SK-N-SH treated with all-trans-retinoic acid at 6 μM for 48 hours (cell line): ENCODE measurements at regions not wholly inside any gene's neighbourhood (a gene's known extent, or its start where the extent isn't known, plus 50 kb on each side); places are given as distances from the start of the nearest gene placed in this dataset.

Experiments used
- ATAC-seq: fragments of 200-7000 bp; cut with Tn5 transposase; 3 replicates; pipeline ENCODE4 v1.9.1; 2020; ENCODE audit warnings: mild to moderate bottlenecking, moderate library complexity
- ARNTL ChIP-seq: fragments of 450-650 bp; formaldehyde crosslinking; IDR thresholded peaks from 2 replicates; pipeline ENCODE4 v1.5.0; 2020; ENCODE audit warnings: low read depth, mild to moderate bottlenecking, moderate library complexity, borderline replicate concordance
- BACH2 ChIP-seq: fragments of 250-450 bp; sonication (Bioruptor Pico); IDR thresholded peaks from 2 replicates; pipeline ENCODE4 v1.9.0; 2021; ENCODE audit warnings: mild to moderate bottlenecking, borderline replicate concordance
- CSDC2 ChIP-seq: fragments of 250-450 bp; sonication (Bioruptor Pico); IDR thresholded peaks from 2 replicates; pipeline ENCODE4 v1.5.0; 2020; ENCODE audit warnings: mild to moderate bottlenecking, moderate library complexity
- ESRRG ChIP-seq: fragments of 250-450 bp; sonication (Bioruptor Pico); IDR thresholded peaks from 2 replicates; pipeline ENCODE4 v1.6.1; 2021; ENCODE audit warnings: mild to moderate bottlenecking
- GLIS3 ChIP-seq: fragments of 250-450 bp; sonication (Bioruptor Pico); IDR thresholded peaks from 2 replicates; pipeline ENCODE4 v1.5.0; 2020; ENCODE audit warnings: mild to moderate bottlenecking, moderate library complexity
- ISL1 ChIP-seq: fragments of 250-450 bp; sonication (Bioruptor Pico); IDR thresholded peaks from 2 replicates; pipeline ENCODE4 v2.1.2; 2022; ENCODE audit warnings: mild to moderate bottlenecking, moderate library complexity
- OSR1 ChIP-seq: fragments of 250-450 bp; sonication (Bioruptor Pico); IDR thresholded peaks from 2 replicates; pipeline ENCODE4 v1.8.0; 2022; ENCODE audit warnings: moderate library complexity, mild to moderate bottlenecking, inconsistent platforms
- PPARA ChIP-seq: fragments of 250-450 bp; sonication (Bioruptor Pico); IDR thresholded peaks from 2 replicates; pipeline ENCODE4 v1.5.0; 2020; ENCODE audit warnings: mild to moderate bottlenecking, borderline replicate concordance
- RARB ChIP-seq: fragments of 250-450 bp; sonication (Bioruptor Pico); IDR thresholded peaks from 2 replicates; pipeline ENCODE4 v1.8.0; 2021; ENCODE audit warnings: mild to moderate bottlenecking, moderate library complexity
- SNAI2 ChIP-seq: fragments of 250-450 bp; sonication (Bioruptor Pico); IDR thresholded peaks from 2 replicates; pipeline ENCODE4 v1.5.0; 2020; ENCODE audit warnings: mild to moderate bottlenecking, moderate library complexity
- TCF4 ChIP-seq: fragments of 250-450 bp; sonication (Bioruptor Pico); IDR thresholded peaks from 2 replicates; pipeline ENCODE4 v1.8.0; 2021; ENCODE audit warnings: mild to moderate bottlenecking, moderate library complexity, borderline replicate concordance
- TOX ChIP-seq: fragments of 250-450 bp; sonication (Bioruptor Pico); IDR thresholded peaks from 2 replicates; pipeline ENCODE4 v1.8.0; 2021; ENCODE audit warnings: mild to moderate bottlenecking, moderate library complexity, borderline replicate concordance
- ZFP3 ChIP-seq: fragments of 250-450 bp; sonication (Bioruptor Pico); IDR thresholded peaks from 2 replicates; pipeline ENCODE4 v1.5.0; 2020; ENCODE audit warnings: mild to moderate bottlenecking, moderate library complexity
- ZFP30 ChIP-seq: fragments of 450-650 bp; formaldehyde crosslinking; IDR thresholded peaks from 2 replicates; pipeline ENCODE4 v1.5.0; 2022; ENCODE audit warnings: mild to moderate bottlenecking, moderate library complexity
- ZNF565 ChIP-seq: fragments of 450-650 bp; formaldehyde crosslinking; conservative IDR thresholded peaks from 2 replicates; pipeline ENCODE4 v1.5.0; 2020; ENCODE audit warnings: low read depth, mild to moderate bottlenecking, moderate library complexity
- ZNF8 ChIP-seq: fragments of 450-650 bp; formaldehyde crosslinking; IDR thresholded peaks from 2 replicates; pipeline ENCODE4 v1.5.0; 2020; ENCODE audit warnings: mild to moderate bottlenecking, moderate library complexity
- TF ChIP-seq, protein P1 (sequence below): fragments of 250-450 bp; sonication (Bioruptor Pico); IDR thresholded peaks from 2 replicates; pipeline ENCODE4 v1.5.1; 2021; ENCODE audit warnings: mild to moderate bottlenecking, moderate library complexity
- TF ChIP-seq, protein P2 (sequence below): fragments of 250-450 bp; sonication (Bioruptor Pico); IDR thresholded peaks from 2 replicates; pipeline ENCODE4 v1.8.0; 2020; ENCODE audit warnings: mild to moderate bottlenecking, moderate library complexity, borderline replicate concordance
- TF ChIP-seq, protein P3 (sequence below): fragments of 250-450 bp; sonication (Bioruptor Pico); IDR thresholded peaks from 2 replicates; pipeline ENCODE4 v1.5.1; 2020; ENCODE audit warnings: low read depth, mild to moderate bottlenecking, moderate library complexity
- TF ChIP-seq, protein P4 (sequence below): fragments of 250-450 bp; sonication (Bioruptor Pico); IDR thresholded peaks from 2 replicates; pipeline ENCODE4 v1.5.0; 2020; ENCODE audit warnings: mild to moderate bottlenecking, moderate library complexity
- TF ChIP-seq, protein P5 (sequence below): fragments of 250-450 bp; sonication (Bioruptor Pico); IDR thresholded peaks from 2 replicates; pipeline ENCODE4 v1.8.0; 2021; ENCODE audit warnings: low read depth, mild to moderate bottlenecking, moderate library complexity, borderline replicate concordance

DNA sequence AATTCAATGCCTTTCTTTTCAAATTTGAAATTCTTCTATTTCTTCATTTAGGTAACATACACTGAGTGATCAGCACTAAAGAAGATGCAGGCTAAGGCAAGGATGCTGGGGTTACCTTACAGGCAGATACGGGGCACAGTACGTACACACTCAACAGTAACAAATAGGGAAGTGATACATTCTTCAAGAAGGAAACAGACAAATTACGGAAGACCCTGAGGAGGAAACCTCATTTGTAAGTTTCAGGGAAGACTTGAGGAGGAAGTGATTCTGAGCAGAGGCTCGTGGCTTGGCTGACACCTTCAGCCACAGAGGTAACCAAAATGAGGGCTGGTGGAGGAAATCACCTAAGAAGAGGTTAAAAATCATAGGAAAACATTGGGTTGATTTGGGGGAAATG is 1108.3 kb upstream of the KLHL29 start:
- TF ChIP-seq, protein P1, sequence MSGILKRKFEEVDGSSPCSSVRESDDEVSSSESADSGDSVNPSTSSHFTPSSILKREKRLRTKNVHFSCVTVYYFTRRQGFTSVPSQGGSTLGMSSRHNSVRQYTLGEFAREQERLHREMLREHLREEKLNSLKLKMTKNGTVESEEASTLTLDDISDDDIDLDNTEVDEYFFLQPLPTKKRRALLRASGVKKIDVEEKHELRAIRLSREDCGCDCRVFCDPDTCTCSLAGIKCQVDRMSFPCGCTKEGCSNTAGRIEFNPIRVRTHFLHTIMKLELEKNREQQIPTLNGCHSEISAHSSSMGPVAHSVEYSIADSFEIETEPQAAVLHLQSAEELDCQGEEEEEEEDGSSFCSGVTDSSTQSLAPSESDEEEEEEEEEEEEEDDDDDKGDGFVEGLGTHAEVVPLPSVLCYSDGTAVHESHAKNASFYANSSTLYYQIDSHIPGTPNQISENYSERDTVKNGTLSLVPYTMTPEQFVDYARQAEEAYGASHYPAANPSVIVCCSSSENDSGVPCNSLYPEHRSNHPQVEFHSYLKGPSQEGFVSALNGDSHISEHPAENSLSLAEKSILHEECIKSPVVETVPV (CRISPR knock-in tag) = no peak
- no peak for TF ChIP-seq ZFP3 (CRISPR knock-in tag)
- no peak for TF ChIP-seq PPARA (CRISPR knock-in tag)
- TF ChIP-seq SNAI2 = no peak
- TF ChIP-seq TOX (CRISPR knock-in tag) = no peak
- TF ChIP-seq OSR1 (CRISPR knock-in tag) = no peak
- no peak for TF ChIP-seq ISL1 (CRISPR knock-in tag)
- TF ChIP-seq, protein P2, sequence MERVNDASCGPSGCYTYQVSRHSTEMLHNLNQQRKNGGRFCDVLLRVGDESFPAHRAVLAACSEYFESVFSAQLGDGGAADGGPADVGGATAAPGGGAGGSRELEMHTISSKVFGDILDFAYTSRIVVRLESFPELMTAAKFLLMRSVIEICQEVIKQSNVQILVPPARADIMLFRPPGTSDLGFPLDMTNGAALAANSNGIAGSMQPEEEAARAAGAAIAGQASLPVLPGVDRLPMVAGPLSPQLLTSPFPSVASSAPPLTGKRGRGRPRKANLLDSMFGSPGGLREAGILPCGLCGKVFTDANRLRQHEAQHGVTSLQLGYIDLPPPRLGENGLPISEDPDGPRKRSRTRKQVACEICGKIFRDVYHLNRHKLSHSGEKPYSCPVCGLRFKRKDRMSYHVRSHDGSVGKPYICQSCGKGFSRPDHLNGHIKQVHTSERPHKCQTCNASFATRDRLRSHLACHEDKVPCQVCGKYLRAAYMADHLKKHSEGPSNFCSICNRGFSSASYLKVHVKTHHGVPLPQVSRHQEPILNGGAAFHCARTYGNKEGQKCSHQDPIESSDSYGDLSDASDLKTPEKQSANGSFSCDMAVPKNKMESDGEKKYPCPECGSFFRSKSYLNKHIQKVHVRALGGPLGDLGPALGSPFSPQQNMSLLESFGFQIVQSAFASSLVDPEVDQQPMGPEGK (CRISPR knock-in tag) = no peak
- TF ChIP-seq BACH2 (CRISPR knock-in tag) = no peak
- no peak for TF ChIP-seq CSDC2 (CRISPR knock-in tag)
- TF ChIP-seq ZFP30 = no peak
- TF ChIP-seq TCF4 = no peak
- no peak for ATAC-seq

DNA sequence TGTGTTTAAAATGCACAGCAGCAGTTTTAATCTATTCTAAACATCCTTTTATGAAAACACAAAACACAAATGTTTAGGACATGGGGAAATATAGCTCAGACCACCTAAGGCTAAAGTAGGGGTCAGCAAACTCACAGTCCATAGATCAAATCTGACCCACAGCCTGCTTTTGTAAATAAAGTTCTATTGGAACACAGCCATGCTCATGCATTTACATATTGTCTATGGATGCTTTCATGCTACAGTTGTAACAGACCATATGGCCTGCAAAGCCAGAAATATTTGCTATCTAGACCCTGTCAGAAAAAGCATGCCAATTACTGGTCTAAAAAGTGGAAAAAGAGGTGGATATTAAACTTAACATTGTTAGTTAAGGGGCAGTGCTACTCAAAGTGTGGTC is 1105.4 kb upstream of the KLHL29 start:
- no peak for ATAC-seq
- TF ChIP-seq, protein P3, sequence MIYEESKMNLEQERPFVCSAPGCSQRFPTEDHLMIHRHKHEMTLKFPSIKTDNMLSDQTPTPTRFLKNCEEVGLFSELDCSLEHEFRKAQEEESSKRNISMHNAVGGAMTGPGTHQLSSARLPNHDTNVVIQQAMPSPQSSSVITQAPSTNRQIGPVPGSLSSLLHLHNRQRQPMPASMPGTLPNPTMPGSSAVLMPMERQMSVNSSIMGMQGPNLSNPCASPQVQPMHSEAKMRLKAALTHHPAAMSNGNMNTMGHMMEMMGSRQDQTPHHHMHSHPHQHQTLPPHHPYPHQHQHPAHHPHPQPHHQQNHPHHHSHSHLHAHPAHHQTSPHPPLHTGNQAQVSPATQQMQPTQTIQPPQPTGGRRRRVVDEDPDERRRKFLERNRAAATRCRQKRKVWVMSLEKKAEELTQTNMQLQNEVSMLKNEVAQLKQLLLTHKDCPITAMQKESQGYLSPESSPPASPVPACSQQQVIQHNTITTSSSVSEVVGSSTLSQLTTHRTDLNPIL = no peak
- TF ChIP-seq RARB (CRISPR knock-in tag) (no peak), ISL1 (CRISPR knock-in tag) (no peak), ZFP30 (no peak), ESRRG (CRISPR knock-in tag) (no peak), SNAI2 (no peak), ZNF565 (CRISPR knock-in tag) (no peak), OSR1 (CRISPR knock-in tag) (no peak), PPARA (CRISPR knock-in tag) (no peak), ZNF8 (CRISPR knock-in tag) (no peak), BACH2 (CRISPR knock-in tag) (no peak), GLIS3 (CRISPR knock-in tag) (no peak), TCF4 (no peak), ARNTL (CRISPR knock-in tag) (no peak)
- TF ChIP-seq, protein P4, sequence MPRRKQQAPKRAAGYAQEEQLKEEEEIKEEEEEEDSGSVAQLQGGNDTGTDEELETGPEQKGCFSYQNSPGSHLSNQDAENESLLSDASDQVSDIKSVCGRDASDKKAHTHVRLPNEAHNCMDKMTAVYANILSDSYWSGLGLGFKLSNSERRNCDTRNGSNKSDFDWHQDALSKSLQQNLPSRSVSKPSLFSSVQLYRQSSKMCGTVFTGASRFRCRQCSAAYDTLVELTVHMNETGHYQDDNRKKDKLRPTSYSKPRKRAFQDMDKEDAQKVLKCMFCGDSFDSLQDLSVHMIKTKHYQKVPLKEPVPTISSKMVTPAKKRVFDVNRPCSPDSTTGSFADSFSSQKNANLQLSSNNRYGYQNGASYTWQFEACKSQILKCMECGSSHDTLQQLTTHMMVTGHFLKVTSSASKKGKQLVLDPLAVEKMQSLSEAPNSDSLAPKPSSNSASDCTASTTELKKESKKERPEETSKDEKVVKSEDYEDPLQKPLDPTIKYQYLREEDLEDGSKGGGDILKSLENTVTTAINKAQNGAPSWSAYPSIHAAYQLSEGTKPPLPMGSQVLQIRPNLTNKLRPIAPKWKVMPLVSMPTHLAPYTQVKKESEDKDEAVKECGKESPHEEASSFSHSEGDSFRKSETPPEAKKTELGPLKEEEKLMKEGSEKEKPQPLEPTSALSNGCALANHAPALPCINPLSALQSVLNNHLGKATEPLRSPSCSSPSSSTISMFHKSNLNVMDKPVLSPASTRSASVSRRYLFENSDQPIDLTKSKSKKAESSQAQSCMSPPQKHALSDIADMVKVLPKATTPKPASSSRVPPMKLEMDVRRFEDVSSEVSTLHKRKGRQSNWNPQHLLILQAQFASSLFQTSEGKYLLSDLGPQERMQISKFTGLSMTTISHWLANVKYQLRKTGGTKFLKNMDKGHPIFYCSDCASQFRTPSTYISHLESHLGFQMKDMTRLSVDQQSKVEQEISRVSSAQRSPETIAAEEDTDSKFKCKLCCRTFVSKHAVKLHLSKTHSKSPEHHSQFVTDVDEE (CRISPR knock-in tag) = no peak
- TF ChIP-seq, protein P2 (CRISPR knock-in tag) = no peak
- TF ChIP-seq, protein P5, sequence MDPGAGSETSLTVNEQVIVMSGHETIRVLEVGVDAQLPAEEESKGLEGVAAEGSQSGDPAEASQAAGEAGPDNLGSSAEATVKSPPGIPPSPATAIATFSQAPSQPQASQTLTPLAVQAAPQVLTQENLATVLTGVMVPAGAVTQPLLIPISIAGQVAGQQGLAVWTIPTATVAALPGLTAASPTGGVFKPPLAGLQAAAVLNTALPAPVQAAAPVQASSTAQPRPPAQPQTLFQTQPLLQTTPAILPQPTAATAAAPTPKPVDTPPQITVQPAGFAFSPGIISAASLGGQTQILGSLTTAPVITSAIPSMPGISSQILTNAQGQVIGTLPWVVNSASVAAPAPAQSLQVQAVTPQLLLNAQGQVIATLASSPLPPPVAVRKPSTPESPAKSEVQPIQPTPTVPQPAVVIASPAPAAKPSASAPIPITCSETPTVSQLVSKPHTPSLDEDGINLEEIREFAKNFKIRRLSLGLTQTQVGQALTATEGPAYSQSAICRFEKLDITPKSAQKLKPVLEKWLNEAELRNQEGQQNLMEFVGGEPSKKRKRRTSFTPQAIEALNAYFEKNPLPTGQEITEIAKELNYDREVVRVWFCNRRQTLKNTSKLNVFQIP (CRISPR knock-in tag) = no peak
- TF ChIP-seq, all 23 proteins: peak for 0
